Endodermal cell (in vitro differentiated cells): ENCODE measurements at regions not wholly inside any gene's neighbourhood (a gene's known extent, or its start where the extent isn't known, plus 50 kb on each side); places are given as distances from the start of the nearest gene placed in this dataset.
A peak's percentile ranks its signal among the peaks of the same experiment; 100 is the strongest.

Experiments
- DNase-seq: peaks from one replicate; pipeline ENCODE4 v3.0.0-alpha.2; 2017
- H3K27ac ChIP-seq: 2 replicates; pipeline ENCODE4 v1.5.1; 2013; ENCODE audit warnings: mild to moderate bottlenecking, low read depth, low read length, moderate library complexity
- H3K27me3 ChIP-seq: 2 replicates; pipeline ENCODE4 v1.6.1; 2013; ENCODE audit warnings: mild to moderate bottlenecking, low read length, moderate library complexity; ENCODE audit not compliant: insufficient read depth, control insufficient read depth, poor library complexity, severe bottlenecking
- H3K36me3 ChIP-seq: 2 replicates; pipeline ENCODE4 v1.7.0; 2013; ENCODE audit warnings: mild to moderate bottlenecking, low read length, moderate library complexity; ENCODE audit not compliant: control insufficient read depth, insufficient read depth
- H3K4me1 ChIP-seq: one replicate; pipeline ENCODE4 v1.7.0; 2013; ENCODE audit warnings: low read length; ENCODE audit not compliant: control insufficient read depth, insufficient read depth
- H3K4me3 ChIP-seq: 2 replicates; pipeline ENCODE4 v1.5.1; 2013; ENCODE audit warnings: mild to moderate bottlenecking, low read length, moderate library complexity
- H3K9ac ChIP-seq: 2 replicates; pipeline ENCODE4 v1.6.1; 2013; ENCODE audit warnings: mild to moderate bottlenecking, low read length, moderate library complexity; ENCODE audit not compliant: poor library complexity, severe bottlenecking; ENCODE audit errors: extremely low read depth
- H3K9me3 ChIP-seq: 2 replicates; pipeline ENCODE4 v1.6.1; 2013; ENCODE audit warnings: mild to moderate bottlenecking, low read length, moderate library complexity; ENCODE audit not compliant: control insufficient read depth
- H3K27ac Mint-ChIP-seq: 2 replicates; pipeline ENCODE4 v1.8.0; 2020; ENCODE audit warnings: mixed read lengths
- H3K27me3 Mint-ChIP-seq: 2 replicates; pipeline ENCODE4 v1.8.0; 2021; ENCODE audit warnings: mild to moderate bottlenecking, mixed read lengths; ENCODE audit not compliant: insufficient read depth
- H3K36me3 Mint-ChIP-seq: 2 replicates; pipeline ENCODE4 v1.8.0; 2020; ENCODE audit warnings: low read depth, mixed read lengths
- H3K4me1 Mint-ChIP-seq: 2 replicates; pipeline ENCODE4 v1.8.0; 2020; ENCODE audit warnings: mixed read lengths
- H3K4me3 Mint-ChIP-seq: 2 replicates; pipeline ENCODE4 v1.8.0; 2020; ENCODE audit warnings: mild to moderate bottlenecking, moderate library complexity, mixed read lengths
- H3K9me3 Mint-ChIP-seq: 2 replicates; pipeline ENCODE4 v1.8.0; 2020; ENCODE audit warnings: mild to moderate bottlenecking, mixed read lengths
- WGBS, 2 experiments: methylation state at CpG; one replicate each; pipeline versions ENCODE4 v1.1.5 to v1.1.7; 2013; ENCODE audit warnings: missing lambda C conversion rate in 2 of 2, mixed read lengths in 1 of 2; ENCODE audit not compliant: insufficient coverage in 1 of 2, insufficient read length in 1 of 2; 5-methylcytosine and 5-hydroxymethylcytosine counted together
- TF ChIP-seq, protein P1 (sequence below): fragments of 200-600 bp; sonication (generic); conservative IDR thresholded peaks from 2 replicates; pipeline ENCODE4 v1.5.0; 2021; ENCODE audit warnings: antibody characterized with exemption, mild to moderate bottlenecking

DNA sequence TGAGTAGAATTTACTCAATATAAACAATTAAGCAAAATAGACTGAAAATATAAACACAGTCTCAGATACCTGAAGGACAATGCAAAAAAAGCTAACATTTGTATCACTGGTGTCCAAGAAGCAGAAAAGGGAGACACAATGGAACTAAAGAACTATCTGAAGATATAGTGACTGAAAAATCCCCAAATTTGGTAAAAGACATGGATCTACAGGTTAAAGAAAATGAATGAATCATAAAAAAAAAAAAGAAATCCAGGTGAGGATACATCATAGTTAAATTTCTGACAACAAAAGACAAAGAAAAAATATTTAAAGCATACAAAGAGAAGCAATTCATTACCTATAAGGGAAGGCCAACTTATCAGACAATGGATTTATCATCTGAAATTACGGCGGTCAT is 114.7 kb upstream of the PPP1R3A start:
- Mint-ChIP-seq H3K9me3 (no peaks in the 10 kb centered on the region), H3K36me3 (no peaks in the 10 kb centered on the region), H3K4me1 (no peaks in the 10 kb centered on the region), H3K27me3 (no peaks in the 10 kb centered on the region), H3K27ac (no peak overlapping the region), H3K4me3 (no peak overlapping the region)
- no peak overlapping the region for H3K4me3 ChIP-seq
- no peaks in the 10 kb centered on the region for H3K4me1 ChIP-seq
- no peak for DNase-seq
- no peaks in the 10 kb centered on the region for H3K9me3 ChIP-seq
- no peaks in the 10 kb centered on the region for H3K36me3 ChIP-seq
- no peaks in the 10 kb centered on the region for H3K27me3 ChIP-seq
- TF ChIP-seq, protein P1, sequence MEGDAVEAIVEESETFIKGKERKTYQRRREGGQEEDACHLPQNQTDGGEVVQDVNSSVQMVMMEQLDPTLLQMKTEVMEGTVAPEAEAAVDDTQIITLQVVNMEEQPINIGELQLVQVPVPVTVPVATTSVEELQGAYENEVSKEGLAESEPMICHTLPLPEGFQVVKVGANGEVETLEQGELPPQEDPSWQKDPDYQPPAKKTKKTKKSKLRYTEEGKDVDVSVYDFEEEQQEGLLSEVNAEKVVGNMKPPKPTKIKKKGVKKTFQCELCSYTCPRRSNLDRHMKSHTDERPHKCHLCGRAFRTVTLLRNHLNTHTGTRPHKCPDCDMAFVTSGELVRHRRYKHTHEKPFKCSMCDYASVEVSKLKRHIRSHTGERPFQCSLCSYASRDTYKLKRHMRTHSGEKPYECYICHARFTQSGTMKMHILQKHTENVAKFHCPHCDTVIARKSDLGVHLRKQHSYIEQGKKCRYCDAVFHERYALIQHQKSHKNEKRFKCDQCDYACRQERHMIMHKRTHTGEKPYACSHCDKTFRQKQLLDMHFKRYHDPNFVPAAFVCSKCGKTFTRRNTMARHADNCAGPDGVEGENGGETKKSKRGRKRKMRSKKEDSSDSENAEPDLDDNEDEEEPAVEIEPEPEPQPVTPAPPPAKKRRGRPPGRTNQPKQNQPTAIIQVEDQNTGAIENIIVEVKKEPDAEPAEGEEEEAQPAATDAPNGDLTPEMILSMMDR = no peak
- no peak overlapping the region for H3K9ac ChIP-seq
- 76 to 92% methylated on average over 2 of the region's 2 CpGs for WGBS, 2 experiments
- H3K27ac ChIP-seq = no peak overlapping the region

DNA sequence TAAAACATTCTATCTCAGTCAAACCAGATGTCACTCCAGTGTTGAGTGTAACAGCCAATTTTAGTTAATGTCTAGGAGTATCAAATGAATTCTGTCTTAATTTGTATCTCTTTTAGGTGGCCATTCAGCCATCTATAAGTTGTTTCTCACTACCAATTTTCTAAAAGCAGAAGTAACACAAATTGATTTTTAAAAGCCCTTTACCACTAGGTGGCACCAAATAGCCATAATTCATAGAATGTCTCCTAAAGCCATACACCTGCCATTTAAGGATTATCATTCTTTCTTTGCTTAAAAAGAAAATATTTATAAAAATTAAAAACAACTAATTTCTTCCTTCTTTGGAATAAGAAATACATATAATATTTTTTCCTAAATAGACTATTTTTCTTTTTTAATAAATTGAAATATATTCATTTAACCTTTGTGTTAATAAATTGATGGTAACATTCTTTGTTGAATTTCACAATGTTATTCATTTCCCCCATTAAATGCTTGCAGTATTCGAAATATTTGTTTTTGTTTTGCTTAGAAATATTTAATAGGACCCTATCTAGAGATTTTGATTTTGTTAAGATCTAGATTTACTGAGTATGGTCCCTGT is 107.8 kb upstream of the PPP1R3A start:
- Mint-ChIP-seq H3K36me3 (no peaks in the 10 kb centered on the region), H3K4me3 (no peak overlapping the region), H3K4me1 (no peaks in the 10 kb centered on the region), H3K27ac (no peak overlapping the region), H3K27me3 (no peaks in the 10 kb centered on the region), H3K9me3 (no peaks in the 10 kb centered on the region)
- H3K9ac ChIP-seq = no peak overlapping the region
- H3K4me3 ChIP-seq = no peak overlapping the region
- H3K36me3 ChIP-seq = no peaks in the 10 kb centered on the region
- H3K9me3 ChIP-seq = no peaks in the 10 kb centered on the region
- 14% methylated on average over 1 of the region's 1 CpG; no CpG with 5 or more reads in 1 of the 2 experiments for WGBS, 2 experiments
- no peak for DNase-seq
- no peaks in the 10 kb centered on the region for H3K4me1 ChIP-seq
- peaks cover 3% of the 10 kb centered on the region for H3K27me3 ChIP-seq
- TF ChIP-seq, protein P1 = peak; percentile 87
- H3K27ac ChIP-seq = no peak overlapping the region

DNA sequence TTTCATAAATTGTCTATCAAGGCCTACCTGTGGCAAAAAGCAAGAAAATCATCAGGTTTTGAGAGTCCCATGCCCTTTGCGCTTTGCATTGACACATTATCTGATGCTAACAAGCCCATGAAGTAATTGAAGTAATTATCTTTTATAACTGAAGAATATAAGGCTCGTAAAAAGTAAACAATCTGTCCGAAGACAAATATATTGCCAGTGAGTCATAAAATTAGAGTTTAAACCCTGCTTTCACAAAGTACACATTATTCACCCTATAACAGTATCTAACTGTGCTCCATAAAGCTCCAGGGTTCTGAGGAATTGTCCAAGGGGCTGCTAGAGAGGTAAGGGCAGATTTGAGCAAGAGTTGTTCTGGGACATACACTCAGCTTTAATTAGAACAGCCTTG is 102.3 kb upstream of the PPP1R3A start:
- H3K9me3 Mint-ChIP-seq = no peaks in the 10 kb centered on the region
- Histone ChIP-seq H3K27me3 (peaks cover 3% of the 10 kb centered on the region), H3K36me3 (no peaks in the 10 kb centered on the region), H3K4me1 (no peaks in the 10 kb centered on the region), H3K4me3 (no peak overlapping the region), H3K9ac (no peak overlapping the region), H3K9me3 (no peaks in the 10 kb centered on the region), H3K27ac (no peak overlapping the region)
- no peaks in the 10 kb centered on the region for H3K36me3 Mint-ChIP-seq
- no peak overlapping the region for H3K4me3 Mint-ChIP-seq
- H3K27ac Mint-ChIP-seq = no peak overlapping the region
- TF ChIP-seq, protein P1 = no peak
- H3K27me3 Mint-ChIP-seq = no peaks in the 10 kb centered on the region
- no peak for DNase-seq
- 95 to 100% methylated on average over 1 to 3 of the region's 3 CpGs for WGBS, 2 experiments
- no peaks in the 10 kb centered on the region for H3K4me1 Mint-ChIP-seq
